NCI-H187 treated with DMSO at 0.1 percent for 48 hours (cell line): ENCODE measurements at regions not wholly inside any gene's neighbourhood (a gene's known extent, or its start where the extent isn't known, plus 50 kb on each side); places are given as distances from the start of the nearest gene placed in this dataset.

Experiments
- DNase-seq: peaks from one replicate; lab custom pipeline; 2025; lab: John Stamatoyannopoulos, UW

GRCh38 chr13:30151388-30151787 is 156.0 kb downstream of the KATNAL1 start:
- DNase-seq, result no peak

GRCh38 chr13:30149248-30149647 is 158.1 kb downstream of the KATNAL1 start:
- no peak for DNase-seq

GRCh38 chr13:30148786-30149185 is 158.6 kb downstream of the KATNAL1 start:
- DNase-seq, result no peak

- no peak for DNase-seq
Measured at GRCh38 chr13:30148171-30148754, 159.1 kb downstream of the KATNAL1 start.

GRCh38 chr13:30147421-30147820 is 159.9 kb downstream of the KATNAL1 start:
- no peak for DNase-seq

- no peak for DNase-seq
Measured at GRCh38 chr13:30147015-30147414, 160.3 kb downstream of the KATNAL1 start.

GRCh38 chr13:30145709-30146367 is 161.5 kb downstream of the KATNAL1 start:
- no peak for DNase-seq

GRCh38 chr13:30143666-30144400 is 163.5 kb downstream of the KATNAL1 start:
- DNase-seq, result no peak

- DNase-seq, result no peak
Measured at GRCh38 chr13:30142486-30143211, 164.7 kb downstream of the KATNAL1 start.

- no peak for DNase-seq
Measured at GRCh38 chr13:30141775-30142485, 165.4 kb downstream of the KATNAL1 start.

- DNase-seq, result no peak
Measured at GRCh38 chr13:30140973-30141372, 166.4 kb downstream of the KATNAL1 start.

GRCh38 chr13:30138511-30138910 is 168.8 kb downstream of the KATNAL1 start:
- DNase-seq, result no peak

GRCh38 chr13:30135868-30136267 is 171.5 kb downstream of the KATNAL1 start:
- no peak for DNase-seq

- no peak for DNase-seq
Measured at GRCh38 chr13:30135351-30135750, 172.0 kb downstream of the KATNAL1 start.

- DNase-seq, result no peak
Measured at GRCh38 chr13:30134578-30134977, 172.8 kb downstream of the KATNAL1 start.

- DNase-seq, result no peak
Measured at GRCh38 chr13:30133996-30134395, 173.4 kb downstream of the KATNAL1 start.

GRCh38 chr13:30133554-30133912 is 173.8 kb downstream of the KATNAL1 start:
- no peak for DNase-seq

GRCh38 chr13:30132623-30133553 is 174.5 kb downstream of the KATNAL1 start:
- no peak for DNase-seq

- DNase-seq, result no peak
Measured at GRCh38 chr13:30129411-30129810, 177.9 kb downstream of the KATNAL1 start.

- no peak for DNase-seq
Measured at GRCh38 chr13:30128591-30128990, 178.8 kb downstream of the KATNAL1 start.

- DNase-seq, result no peak
Measured at GRCh38 chr13:30128095-30128494, 179.3 kb downstream of the KATNAL1 start.
